ENCODE measurements at regions not wholly inside any gene's neighbourhood (a gene's known extent, or its start where the extent isn't known, plus 50 kb on each side); places are given as distances from the start of the nearest gene placed in this dataset.

DNA sequence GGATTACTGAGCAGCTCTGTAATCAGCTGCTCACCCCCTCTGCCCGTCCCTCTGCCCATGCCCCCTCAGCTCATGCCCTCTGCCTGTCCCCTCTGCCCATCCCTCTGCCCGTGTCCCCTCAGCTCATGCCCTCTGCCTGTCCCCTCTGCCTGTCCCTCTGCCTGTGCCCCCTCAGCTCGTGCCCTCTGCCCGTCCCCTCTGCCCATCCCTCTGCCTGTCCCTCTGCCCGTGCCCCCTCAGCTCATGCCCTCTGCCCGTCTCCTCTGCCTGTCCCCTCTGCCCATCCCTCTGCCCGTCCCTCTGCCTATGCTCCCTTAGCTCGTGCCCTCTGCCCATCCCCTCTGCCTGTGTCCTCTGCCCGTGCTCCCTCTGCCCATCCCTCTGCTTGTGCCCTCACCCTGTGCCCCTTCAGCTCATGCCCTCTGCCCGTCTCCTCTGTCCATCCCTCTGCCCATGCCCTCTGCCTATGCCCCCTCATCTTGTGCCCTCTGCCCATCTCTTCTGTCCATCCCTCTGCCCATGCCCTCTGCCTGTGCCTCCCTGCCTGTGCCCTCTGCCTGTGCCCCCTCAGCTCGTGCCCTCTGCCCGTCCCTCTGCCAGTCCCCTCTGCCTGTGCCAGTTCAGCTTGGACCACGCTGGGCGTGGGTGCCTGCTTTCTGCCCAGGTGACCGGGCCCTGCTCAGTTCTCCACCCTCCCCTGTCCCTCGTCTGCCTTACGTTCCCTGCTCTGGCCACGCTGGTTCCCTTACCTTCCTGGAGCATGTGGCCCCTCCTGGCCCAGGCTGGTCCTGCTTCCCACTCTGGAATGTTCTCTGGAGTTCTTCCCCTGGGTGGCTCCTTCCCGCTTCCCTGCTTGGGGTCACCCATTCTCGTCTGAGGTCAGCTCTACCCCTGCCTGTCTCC, 97.6 kb downstream of the NPIPB11 start (continued):
- TF ChIP-seq, protein P1, sequence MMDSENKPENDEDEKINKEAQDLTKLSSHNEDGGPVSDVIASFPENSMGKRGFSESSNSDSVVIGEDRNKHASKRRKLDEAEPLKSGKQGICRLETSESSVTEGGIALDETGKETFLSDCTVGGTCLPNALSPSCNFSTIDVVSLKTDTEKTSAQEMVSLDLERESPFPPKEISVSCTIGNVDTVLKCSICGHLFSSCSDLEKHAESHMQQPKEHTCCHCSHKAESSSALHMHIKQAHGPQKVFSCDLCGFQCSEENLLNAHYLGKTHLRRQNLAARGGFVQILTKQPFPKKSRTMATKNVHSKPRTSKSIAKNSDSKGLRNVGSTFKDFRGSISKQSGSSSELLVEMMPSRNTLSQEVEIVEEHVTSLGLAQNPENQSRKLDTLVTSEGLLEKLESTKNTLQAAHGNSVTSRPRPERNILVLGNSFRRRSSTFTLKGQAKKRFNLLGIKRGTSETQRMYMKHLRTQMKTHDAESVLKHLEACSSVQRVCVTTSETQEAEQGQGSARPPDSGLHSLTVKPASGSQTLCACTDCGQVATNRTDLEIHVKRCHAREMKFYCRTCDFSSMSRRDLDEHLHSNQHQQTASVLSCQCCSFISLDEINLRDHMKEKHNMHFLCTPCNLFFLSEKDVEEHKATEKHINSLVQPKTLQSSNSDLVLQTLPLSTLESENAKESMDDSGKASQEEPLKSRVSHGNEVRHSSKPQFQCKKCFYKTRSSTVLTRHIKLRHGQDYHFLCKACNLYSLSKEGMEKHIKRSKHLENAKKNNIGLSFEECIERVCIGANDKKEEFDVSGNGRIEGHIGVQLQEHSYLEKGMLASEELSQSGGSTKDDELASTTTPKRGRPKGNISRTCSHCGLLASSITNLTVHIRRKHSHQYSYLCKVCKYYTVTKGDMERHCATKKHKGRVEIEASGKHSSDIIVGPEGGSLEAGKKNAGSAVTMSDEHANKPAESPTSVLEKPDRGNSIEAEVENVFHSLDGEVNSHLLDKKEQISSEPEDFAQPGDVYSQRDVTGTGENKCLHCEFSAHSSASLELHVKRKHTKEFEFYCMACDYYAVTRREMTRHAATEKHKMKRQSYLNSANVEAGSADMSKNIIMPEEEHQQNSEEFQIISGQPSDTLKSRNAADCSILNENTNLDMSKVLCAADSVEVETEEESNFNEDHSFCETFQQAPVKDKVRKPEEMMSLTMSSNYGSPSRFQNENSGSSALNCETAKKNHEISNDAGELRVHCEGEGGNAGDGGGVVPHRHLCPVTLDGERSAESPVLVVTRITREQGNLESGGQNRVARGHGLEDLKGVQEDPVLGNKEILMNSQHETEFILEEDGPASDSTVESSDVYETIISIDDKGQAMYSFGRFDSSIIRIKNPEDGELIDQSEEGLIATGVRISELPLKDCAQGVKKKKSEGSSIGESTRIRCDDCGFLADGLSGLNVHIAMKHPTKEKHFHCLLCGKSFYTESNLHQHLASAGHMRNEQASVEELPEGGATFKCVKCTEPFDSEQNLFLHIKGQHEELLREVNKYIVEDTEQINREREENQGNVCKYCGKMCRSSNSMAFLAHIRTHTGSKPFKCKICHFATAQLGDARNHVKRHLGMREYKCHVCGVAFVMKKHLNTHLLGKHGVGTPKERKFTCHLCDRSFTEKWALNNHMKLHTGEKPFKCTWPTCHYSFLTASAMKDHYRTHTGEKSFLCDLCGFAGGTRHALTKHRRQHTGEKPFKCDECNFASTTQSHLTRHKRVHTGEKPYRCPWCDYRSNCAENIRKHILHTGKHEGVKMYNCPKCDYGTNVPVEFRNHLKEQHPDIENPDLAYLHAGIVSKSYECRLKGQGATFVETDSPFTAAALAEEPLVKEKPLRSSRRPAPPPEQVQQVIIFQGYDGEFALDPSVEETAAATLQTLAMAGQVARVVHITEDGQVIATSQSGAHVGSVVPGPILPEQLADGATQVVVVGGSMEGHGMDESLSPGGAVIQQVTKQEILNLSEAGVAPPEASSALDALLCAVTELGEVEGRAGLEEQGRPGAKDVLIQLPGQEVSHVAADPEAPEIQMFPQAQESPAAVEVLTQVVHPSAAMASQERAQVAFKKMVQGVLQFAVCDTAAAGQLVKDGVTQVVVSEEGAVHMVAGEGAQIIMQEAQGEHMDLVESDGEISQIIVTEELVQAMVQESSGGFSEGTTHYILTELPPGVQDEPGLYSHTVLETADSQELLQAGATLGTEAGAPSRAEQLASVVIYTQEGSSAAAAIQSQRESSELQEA (CRISPR knock-in tag; IDR thresholded peaks at IDR 0.05; ENCODE audit: not compliant biosample characterization) = no peak

Data from HepG2 (cell line).